CD4-positive, alpha-beta T cell treated with Interleukin-6 for 4 hours (primary cell): ENCODE measurements at regions not wholly inside any gene's neighbourhood (a gene's known extent, or its start where the extent isn't known, plus 50 kb on each side); places are given as distances from the start of the nearest gene placed in this dataset.
"Not testable (repeated sequence)": the region's sequence is repeated elsewhere in the genome, so short reads cannot be mapped to it uniquely, and the experiment has no call there.

Experiments used
- DNase-seq: peaks from one replicate; pipeline ENCODE4 v3.0.0-alpha.2; 2020; ENCODE audit warnings: mixed read lengths

DNA sequence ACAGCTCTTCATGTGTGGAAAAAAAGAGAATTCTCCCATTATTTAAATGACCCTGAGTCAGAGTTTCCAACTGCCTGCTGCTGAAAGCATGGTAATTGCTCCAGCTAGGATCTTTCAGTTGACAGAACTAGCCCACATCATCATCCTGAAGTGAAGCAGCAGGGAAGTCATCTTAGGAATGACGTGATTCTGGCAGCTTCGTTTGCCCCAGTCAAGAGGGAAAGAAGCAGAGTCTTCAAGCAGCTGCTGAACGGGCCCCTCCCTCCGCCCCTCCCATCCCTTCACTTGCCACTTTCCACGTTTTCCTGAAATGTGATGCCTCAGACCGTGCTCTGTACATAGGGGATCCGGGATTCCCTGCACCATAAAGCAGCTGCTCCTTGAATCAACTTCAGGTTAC, 455.0 kb upstream of the TMEM132C start:
- no peak for DNase-seq

DNA sequence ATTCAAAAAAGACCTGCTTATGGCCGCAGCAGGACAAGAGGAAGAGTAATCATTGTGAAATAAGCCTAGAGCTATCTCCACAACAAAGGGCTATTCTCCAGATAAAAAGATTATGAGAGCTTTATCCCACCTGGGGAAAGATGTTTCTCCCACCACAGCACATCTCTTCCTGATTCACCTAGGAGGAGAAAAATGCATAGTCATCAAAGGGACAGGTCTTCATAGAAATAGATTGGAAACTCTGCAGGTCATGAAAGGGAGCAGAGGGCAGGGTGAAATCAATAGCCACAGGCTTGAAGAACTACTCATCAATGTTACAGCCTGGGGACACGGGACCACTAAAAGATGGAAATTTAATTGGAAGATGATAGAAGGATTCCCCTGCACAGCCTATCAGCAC, 453.8 kb upstream of the TMEM132C start:
- no peak for DNase-seq

DNA sequence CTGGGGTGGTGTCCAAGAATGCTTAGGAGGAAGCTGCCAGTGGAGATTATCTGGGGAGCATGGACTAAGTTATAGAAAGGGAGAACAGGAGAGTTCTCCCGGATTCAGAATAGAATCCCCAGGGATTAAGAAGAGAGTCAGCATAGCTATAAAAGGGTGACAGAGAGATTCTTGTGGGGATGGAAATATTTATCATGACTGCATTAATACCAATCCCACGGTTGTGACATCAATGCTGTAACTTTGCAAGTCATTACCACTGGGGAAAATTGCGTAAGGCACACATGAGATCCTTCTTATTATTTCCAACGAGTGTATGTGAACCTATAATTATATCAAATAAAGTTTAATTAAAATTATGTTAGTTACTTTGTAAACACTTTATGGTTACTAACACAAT, 447.9 kb upstream of the TMEM132C start:
- no peak for DNase-seq

DNA sequence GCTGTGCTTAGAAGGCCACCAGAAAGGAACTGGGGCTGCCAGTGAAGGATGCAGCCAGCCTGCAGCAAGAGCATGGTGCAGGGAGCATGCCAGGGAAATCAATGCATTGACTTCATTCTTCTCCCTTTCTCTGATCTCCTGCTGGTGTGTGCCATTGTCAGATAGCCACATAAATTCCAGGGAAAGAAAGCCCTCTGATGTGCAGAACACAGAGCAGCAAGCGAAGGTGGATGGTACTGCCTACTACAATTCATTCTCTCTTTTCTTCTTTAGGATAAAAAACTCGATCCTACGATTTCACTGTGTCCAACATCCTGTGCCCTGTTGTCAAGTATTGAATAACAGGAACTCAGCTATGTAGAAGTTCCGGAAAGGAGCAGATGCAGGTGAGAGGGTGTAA, 446.7 kb upstream of the TMEM132C start:
- DNase-seq: no peak

DNA sequence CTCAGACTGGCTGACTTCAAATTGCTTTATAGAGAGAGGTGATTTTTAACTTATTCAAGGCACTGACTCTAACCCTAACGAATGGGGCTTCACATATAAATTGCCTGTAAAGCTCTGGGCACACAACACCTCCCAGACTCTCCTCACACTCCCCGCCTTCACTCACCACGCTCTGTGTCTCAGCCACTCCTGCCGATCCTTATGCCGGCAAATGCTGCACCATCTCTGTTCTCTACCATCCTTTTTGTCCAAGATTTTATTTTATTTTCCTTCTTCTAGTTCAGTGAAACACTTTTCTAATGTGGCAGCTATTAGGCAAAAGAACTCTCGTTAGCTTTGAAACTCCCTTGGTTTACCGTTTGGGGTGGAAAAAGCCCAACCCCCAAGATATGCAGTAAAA, 446.1 kb upstream of the TMEM132C start:
- no peak for DNase-seq

DNA sequence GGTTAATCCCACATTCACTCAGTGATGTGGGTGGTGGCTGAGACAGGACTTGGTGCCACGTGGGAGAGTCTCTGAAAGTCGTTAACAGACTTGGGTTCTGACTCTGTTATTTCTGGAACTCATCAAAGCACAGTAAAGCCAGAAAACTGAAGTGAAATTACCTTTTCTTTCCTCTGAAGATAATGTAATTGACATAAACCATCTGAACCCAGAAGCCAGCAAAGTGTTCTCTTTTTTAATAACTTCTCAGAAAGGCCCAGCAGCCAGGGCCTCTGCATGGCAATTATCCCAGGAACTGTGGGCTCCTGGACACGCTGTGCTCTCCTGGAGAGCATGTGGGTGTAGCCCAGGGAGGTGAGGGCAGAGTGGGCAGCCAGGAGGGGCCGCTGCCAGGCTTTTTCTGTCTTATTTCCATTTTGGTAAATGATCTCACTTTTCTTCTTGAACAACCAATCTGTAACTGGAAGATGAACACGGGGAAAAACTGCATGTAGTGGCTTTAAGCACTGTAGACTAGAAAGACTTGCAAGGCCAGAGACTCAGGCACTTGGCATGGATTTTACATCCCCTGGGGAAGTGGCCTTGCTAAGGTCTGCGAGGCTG, 444.1 kb upstream of the TMEM132C start:
- no peak for DNase-seq

GRCh38 chr12:127823801-127824200, 443.2 kb upstream of the TMEM132C start:
- no peak for DNase-seq

DNA sequence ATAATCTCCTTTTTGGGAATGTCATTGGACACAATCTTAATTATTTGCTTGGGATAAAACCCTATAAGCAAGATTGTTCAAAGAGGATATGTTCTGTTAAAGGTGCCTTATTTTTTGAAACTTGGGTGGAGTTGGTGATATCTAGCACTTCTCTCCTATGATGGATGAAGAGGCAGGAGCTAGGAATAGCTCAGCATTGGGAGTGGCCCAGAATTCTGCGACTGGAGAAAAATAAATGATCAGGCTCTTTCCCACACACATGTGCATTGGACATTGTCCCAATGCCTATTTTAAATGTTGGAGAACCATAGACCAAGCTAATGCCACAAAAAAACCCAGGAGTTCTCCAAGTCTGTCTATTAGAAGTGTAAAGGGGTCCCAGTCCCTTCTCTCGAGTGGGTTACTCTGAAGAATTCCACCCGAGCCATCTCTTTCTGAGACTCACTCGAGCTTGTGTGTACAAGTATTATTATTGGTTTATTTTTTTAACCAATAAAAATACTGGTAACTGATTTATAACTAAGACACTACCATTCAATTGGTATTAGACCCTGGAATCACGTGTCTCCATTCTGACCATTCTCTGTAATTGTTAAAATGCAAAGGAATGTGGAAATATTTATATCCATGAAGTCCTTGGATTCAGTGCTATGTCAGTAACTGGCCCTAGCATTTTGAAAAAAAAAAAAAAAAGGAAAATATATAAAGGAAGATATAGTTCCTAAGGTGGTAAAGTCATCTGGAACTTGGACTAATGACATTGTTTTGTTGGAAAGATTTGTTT, 437.5 kb upstream of the TMEM132C start:
- no peak for DNase-seq

DNA sequence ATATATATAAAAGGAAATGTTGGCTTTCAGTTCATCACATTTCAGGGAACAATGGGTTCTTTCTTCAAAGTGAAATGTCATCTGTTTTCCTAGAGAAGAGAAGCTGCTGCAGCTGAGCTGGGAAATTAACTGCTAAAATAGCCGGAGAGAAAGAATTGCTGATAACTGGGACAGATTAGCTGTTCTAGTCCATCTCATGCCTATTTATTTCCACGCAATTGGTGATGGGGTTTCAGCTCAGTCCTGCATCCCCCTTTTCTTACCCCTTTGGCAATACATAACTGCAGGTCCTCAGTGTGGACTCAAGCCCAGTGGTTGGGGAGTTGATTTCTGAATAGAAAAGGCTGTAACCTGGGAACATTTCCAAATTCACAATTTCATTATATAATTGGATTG, 436.9 kb upstream of the TMEM132C start:
- no peak for DNase-seq

DNA sequence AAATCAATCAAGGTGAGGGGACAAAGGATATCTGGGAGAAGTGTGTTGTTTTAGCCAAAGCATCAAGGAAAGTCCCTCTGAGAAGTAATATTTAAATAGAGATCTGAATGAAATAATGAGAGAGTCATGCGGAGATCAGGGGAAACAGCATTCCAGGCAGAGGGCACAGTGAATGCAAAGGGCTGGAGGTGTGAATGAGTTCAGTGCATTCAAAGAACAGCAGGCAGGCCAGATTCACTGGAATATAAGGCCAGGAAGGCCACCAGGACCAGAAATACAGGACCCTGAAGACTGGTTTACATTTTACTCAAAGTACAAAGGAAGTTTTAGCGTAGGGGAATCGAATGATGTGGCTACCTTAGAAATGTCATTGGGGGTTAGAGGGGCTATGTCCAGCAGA, 436.2 kb upstream of the TMEM132C start:
- DNase-seq: no peak

GRCh38 chr12:127832172-127832571, 434.8 kb upstream of the TMEM132C start:
- DNase-seq: no peak

GRCh38 chr12:127836802-127837201, 430.2 kb upstream of the TMEM132C start:
- not testable (repeated sequence) for DNase-seq

DNA sequence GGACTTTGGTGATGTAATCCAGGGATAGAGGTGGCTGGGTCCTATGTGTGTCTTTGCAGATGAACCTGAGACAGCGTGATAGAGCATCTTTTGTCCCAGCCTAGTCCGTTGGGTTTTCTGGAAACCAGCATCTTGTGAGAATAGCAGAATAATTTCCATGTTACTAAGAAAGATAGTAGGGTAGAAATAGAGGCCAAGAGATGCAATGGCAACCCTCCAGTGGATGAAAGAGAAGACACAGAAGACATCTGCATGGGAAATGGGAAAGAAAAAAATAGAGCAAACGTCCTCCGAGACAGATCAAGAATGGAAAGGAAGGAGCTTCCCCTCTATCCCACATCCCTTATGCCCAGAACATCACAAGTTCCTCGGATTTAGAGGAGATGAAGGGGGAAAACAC, 409.3 kb upstream of the TMEM132C start:
- no peak for DNase-seq

DNA sequence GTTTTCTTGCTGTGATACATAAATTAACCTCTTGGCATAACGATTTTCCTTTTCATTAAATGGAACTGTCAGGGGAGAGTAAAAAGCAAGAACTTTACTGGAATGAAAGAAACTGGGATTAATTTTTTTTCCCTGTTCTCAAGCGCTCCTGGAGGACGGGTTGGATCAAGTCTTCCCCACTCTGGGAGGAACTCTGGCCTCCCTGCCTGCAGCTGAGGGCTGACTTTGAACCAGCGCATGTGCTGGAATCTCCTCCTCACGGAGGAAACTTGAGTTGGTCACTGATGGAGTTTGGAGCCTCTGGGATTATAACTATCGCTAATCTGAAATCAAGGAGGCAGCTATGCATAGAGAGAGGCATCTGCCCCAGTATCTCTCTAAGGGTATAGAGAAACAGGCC, 406.4 kb upstream of the TMEM132C start:
- no peak for DNase-seq

DNA sequence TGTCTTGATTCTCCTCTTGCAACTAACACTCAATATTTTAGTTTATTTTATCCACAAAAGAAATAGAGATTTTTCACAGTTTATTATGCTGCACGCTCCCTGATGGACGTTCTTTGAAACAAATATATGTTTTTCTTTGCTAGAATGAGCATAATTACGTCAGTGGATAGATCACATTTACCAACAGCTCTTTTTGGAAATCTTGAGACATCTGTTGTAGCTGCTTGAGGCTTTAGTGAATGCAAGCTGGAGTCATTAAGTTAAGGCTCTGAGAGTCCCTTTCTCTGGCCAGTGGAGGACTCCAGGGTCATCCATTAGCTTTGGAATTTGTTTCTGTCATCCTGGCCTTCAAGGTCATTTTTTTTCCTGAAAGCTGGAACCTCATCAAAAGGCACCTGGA, 405.6 kb upstream of the TMEM132C start:
- DNase-seq: no peak

DNA sequence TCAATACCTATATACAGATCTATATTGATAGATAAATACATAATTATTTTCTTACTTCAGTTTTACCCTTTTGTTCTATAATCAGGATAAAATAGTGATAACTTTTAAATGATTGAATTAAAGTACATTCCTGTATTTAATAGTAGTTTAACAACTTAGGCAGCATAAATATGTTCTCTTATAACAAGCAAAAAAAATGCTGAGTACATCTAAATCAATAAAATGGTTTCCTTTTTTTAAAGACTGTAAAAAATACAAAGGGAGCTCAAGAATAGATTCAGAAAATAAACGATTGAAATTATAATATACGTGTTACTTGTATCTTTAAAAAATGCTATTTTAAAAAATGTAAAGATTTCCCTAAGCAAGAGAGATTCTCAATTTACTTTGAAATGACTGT, 393.7 kb upstream of the TMEM132C start:
- DNase-seq: no peak

DNA sequence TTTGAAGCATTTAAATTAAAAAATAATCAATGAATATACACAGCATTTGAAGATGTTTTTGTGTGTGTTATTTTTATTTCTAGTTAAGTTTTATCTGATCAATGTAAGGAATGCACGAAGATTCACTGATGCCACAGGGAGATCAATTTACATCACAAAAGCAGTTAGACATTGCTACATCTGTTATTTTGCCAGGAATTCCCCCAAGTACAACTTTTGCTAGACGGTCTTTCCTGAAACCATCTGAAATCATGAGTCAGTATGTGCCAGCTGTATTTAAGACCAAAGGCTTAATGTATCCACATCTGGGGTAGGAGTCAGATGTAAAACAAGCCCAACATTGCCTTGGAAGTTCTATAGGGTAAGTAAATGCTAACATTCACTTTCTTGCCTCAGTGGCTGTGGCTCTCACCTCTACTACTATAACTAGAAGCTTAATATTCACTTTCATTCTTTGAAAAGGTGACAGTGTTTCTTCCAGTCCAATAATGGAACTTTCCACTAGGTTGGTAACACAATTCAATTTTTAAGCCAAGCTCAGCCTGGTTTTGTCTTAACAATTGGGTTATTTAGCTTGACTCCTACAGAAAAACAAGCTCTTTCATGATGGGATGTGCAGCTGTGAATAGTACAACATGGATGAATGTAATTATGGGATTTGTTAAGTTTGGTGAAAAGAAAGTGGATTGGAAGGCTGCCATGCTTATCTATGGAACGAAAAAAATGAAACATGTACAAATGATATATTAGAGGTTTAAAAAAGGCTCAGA, 385.4 kb upstream of the TMEM132C start:
- no peak for DNase-seq

GRCh38 chr12:127883013-127883412, 384.0 kb upstream of the TMEM132C start:
- DNase-seq: no peak

DNA sequence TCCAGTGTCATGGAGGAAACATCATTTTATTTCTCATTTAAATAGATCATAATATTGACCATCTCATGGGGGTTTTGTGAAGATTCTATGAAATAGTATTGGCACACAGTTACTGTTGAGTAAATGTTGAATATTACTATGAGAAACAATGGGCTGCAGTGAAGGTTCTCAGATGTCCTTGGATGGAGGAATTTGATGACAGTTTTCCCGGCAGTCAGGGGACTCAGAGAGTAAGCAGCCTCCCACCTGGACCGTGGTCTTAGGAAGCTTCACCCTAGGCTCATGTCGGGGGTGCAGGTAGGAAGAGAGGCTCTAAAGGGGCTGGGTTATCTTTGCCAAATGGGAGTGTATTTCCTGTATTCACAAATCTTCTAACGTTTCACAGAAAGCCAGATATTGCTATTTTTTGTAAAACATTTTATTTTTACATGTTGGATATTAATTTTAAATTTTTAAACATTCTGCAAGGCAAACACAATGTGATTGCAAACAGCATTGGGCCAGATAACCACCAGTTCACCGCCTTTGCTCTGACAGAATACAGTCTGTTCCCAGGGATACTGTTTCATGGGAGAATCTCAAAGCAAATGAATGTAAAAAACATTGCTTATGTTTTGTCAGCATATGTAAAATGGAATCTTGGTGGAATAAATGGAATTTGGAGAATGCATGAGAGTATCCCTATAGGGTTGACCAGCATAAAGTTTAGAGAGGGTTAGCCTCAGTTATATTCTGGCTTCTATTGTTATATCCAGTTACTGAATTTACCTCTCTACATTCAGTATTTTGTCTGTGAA, 380.8 kb upstream of the TMEM132C start:
- DNase-seq: no peak

- no peak for DNase-seq
These were observed 380.1 kb upstream of the TMEM132C start for GRCh38 chr12:127886827-127887226.

- DNase-seq: no peak
These were observed 377.8 kb upstream of the TMEM132C start for GRCh38 chr12:127888943-127889719.

DNA sequence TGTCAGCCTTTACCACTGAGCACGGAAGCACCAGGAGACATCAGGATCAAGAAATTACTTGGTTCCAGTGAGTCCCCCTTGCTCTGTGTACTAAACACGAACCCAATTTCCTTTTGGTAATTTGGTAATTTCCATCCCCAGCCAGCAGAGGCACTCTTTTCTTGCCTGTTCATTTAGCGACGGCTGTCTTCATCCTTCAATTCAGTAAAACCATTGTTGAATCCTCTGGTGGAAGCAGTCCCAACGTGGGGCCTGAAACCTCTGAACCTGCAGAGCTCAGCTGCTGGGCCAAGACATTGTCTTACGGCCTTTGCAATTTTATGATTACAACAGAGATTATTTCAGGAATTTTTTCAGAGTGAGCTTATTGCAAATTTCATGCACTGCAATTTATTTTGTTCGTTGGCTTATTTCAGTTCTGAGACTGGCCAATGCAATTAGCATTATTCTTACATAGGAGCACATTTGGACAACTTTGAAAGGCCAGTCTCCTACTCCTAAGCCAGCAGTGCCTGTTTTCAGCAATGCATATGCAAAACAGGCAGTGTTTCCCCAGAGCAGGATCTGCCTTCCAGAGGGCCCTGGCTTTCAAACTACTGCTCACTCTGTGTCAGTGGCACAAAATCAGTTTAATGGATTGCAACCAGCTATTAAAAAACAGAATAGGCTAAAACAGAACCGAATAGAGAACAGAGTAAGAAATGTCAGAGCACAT, 372.9 kb upstream of the TMEM132C start:
- no peak for DNase-seq
